Stimulated activated CD4-positive, alpha-beta T cell treated with anti-CD3 and anti-CD28 coated beads, Interleukin-12 subunit alpha, Interleukin-12 subunit beta, amount 100 ng/mL, for 48 hours (primary cell): ENCODE measurements at regions not wholly inside any gene's neighbourhood (a gene's known extent, or its start where the extent isn't known, plus 50 kb on each side); places are given as distances from the start of the nearest gene placed in this dataset.

ENCODE experiments used
- DNase-seq, 3 donors: peaks; one replicate each; pipeline ENCODE4 v3.0.0-alpha.2; 2020; ENCODE audit warnings: low read depth in 2 of 3, low spot score in 1 of 3

- DNase-seq = no peak
Measured at GRCh38 chr4:182147391-182147790, 95.8 kb upstream of the TENM3 start.

GRCh38 chr4:182150645-182151044 is 92.6 kb upstream of the TENM3 start:
- no peak for DNase-seq

GRCh38 chr4:182155806-182156205 is 87.4 kb upstream of the TENM3 start:
- no peak for DNase-seq

- DNase-seq = no peak
Measured at GRCh38 chr4:182163180-182163579, 80.0 kb upstream of the TENM3 start.

GRCh38 chr4:182169572-182169971 is 73.6 kb upstream of the TENM3 start:
- DNase-seq = no peak

- no peak for DNase-seq
Measured at GRCh38 chr4:182169987-182170386, 73.2 kb upstream of the TENM3 start.

GRCh38 chr4:182170417-182170935 is 72.7 kb upstream of the TENM3 start:
- no peak for DNase-seq

- no peak for DNase-seq
Measured at GRCh38 chr4:182174979-182175378, 68.2 kb upstream of the TENM3 start.

- no peak for DNase-seq
Measured at GRCh38 chr4:182175788-182176519, 67.2 kb upstream of the TENM3 start.

GRCh38 chr4:182177166-182177565 is 66.0 kb upstream of the TENM3 start:
- DNase-seq = no peak

GRCh38 chr4:182179105-182179504 is 64.1 kb upstream of the TENM3 start:
- DNase-seq = no peak

GRCh38 chr4:182179751-182180150 is 63.5 kb upstream of the TENM3 start:
- DNase-seq = no peak

GRCh38 chr4:182185491-182185890 is 57.7 kb upstream of the TENM3 start:
- no peak for DNase-seq

- no peak for DNase-seq
Measured at GRCh38 chr4:182187674-182188073, 55.5 kb upstream of the TENM3 start.

GRCh38 chr4:182188622-182189021 is 54.6 kb upstream of the TENM3 start:
- no peak for DNase-seq

- DNase-seq = no peak
Measured at GRCh38 chr4:182189103-182189878, 53.9 kb upstream of the TENM3 start.

- DNase-seq = no peak
Measured at GRCh38 chr4:182190306-182190705, 52.9 kb upstream of the TENM3 start.

- no peak for DNase-seq
Measured at GRCh38 chr4:182192511-182193181, 50.6 kb upstream of the TENM3 start.

GRCh38 chr4:182193311-182193710 is 49.9 kb upstream of the TENM3 start:
- DNase-seq = no peak
